ENCODE measurements at regions not wholly inside any gene's neighbourhood (a gene's known extent, or its start where the extent isn't known, plus 50 kb on each side); places are given as distances from the start of the nearest gene placed in this dataset.

GRCh38 chr17:73767696-73768095 is 123.5 kb upstream of the SDK2 start:
- CTCF ChIA-PET = no interaction called here
- Histone ChIP-seq H3K27me3 (ENCODE audit: control insufficient read depth, insufficient read depth, low read length) (peaks cover 26% of the 10 kb centered on the region), H3K27ac (ENCODE audit: low read length) (no peak overlapping the region), H3K36me3 (ENCODE audit: control insufficient read depth, insufficient read depth, low read length) (no peaks in the 10 kb centered on the region), H3K9me3 (ENCODE audit: control insufficient read depth, insufficient read depth, low read depth, low read length) (no peaks in the 10 kb centered on the region), H3K4me3 (ENCODE audit: low read depth in 2 of 2, low read length in 2 of 2) (no peak overlapping the region), H3K4me1 (ENCODE audit: control insufficient read depth, insufficient read depth, low read length) (no peaks in the 10 kb centered on the region)
- DNase-seq (ENCODE audit: low read depth, low spot score) = no peak
- in situ Hi-C loops (cut with HindIII; ENCODE audit: low pct_unique_long_range_greater_than_20kb, low sequenced_read_pairs) (no loop called here), intact Hi-C loops (cut with micrococcal nuclease; ENCODE audit: unreplicated experiment) (no loop called here)
- TF ChIP-seq POLR2AphosphoS5 (IDR thresholded peaks at IDR 0.05; ENCODE audit: low read depth, low read length) (no peak), REST (IDR thresholded peaks at IDR 0.05; ENCODE audit: insufficient read depth in 1 of 2, low read depth in 2 of 2, low read length in 1 of 2) (no peak), SIN3A (IDR thresholded peaks at IDR 0.05; ENCODE audit: borderline replicate concordance, insufficient read depth, low read depth, low read length) (no peak), CTCF (IDR thresholded peaks at IDR 0.05) (no peak), TCF7L2 (IDR thresholded peaks at IDR 0.05; ENCODE audit: low read depth, low read length) (no peak)
- POLR2A ChIA-PET = no interaction called here
- BruUV-seq (replicated peaks) = no TSS peak
- ATAC-seq = no peak

GRCh38 chr17:73768691-73769090 is 124.4 kb upstream of the SDK2 start:
- Histone ChIP-seq H3K27ac (ENCODE audit: low read length) (no peak overlapping the region), H3K36me3 (ENCODE audit: control insufficient read depth, insufficient read depth, low read length) (no peaks in the 10 kb centered on the region), H3K27me3 (ENCODE audit: control insufficient read depth, insufficient read depth, low read length) (peaks cover 25% of the 10 kb centered on the region), H3K4me1 (ENCODE audit: control insufficient read depth, insufficient read depth, low read length) (no peaks in the 10 kb centered on the region), H3K9me3 (ENCODE audit: control insufficient read depth, insufficient read depth, low read depth, low read length) (no peaks in the 10 kb centered on the region), H3K4me3 (ENCODE audit: low read depth in 2 of 2, low read length in 2 of 2) (no peak overlapping the region)
- CTCF ChIA-PET = no interaction called here
- ATAC-seq (no peak), DNase-seq (ENCODE audit: low read depth, low spot score) (no peak)
- POLR2A ChIA-PET = no interaction called here
- TF ChIP-seq CTCF (IDR thresholded peaks at IDR 0.05) (no peak), SIN3A (IDR thresholded peaks at IDR 0.05; ENCODE audit: borderline replicate concordance, insufficient read depth, low read depth, low read length) (no peak), POLR2AphosphoS5 (IDR thresholded peaks at IDR 0.05; ENCODE audit: low read depth, low read length) (no peak), REST (IDR thresholded peaks at IDR 0.05; ENCODE audit: insufficient read depth in 1 of 2, low read depth in 2 of 2, low read length in 1 of 2) (no peak), TCF7L2 (IDR thresholded peaks at IDR 0.05; ENCODE audit: low read depth, low read length) (no peak)
- intact Hi-C loops (cut with micrococcal nuclease; ENCODE audit: unreplicated experiment) (no loop called here), in situ Hi-C loops (cut with HindIII; ENCODE audit: low pct_unique_long_range_greater_than_20kb, low sequenced_read_pairs) (no loop called here)
- no TSS peak for BruUV-seq (replicated peaks)

Data from Panc1 (cell line).